RPMI7951 (cell line): ENCODE measurements at regions not wholly inside any gene's neighbourhood (a gene's known extent, or its start where the extent isn't known, plus 50 kb on each side); places are given as distances from the start of the nearest gene placed in this dataset.
"Not testable (repeated sequence)": the region's sequence is repeated elsewhere in the genome, so short reads cannot be mapped to it uniquely, and the experiment has no call there.

ENCODE experiments used
- DNase-seq: peaks from one replicate; pipeline ENCODE4 v3.0.0-alpha.2; 2012; ENCODE audit warnings: low read depth

DNA sequence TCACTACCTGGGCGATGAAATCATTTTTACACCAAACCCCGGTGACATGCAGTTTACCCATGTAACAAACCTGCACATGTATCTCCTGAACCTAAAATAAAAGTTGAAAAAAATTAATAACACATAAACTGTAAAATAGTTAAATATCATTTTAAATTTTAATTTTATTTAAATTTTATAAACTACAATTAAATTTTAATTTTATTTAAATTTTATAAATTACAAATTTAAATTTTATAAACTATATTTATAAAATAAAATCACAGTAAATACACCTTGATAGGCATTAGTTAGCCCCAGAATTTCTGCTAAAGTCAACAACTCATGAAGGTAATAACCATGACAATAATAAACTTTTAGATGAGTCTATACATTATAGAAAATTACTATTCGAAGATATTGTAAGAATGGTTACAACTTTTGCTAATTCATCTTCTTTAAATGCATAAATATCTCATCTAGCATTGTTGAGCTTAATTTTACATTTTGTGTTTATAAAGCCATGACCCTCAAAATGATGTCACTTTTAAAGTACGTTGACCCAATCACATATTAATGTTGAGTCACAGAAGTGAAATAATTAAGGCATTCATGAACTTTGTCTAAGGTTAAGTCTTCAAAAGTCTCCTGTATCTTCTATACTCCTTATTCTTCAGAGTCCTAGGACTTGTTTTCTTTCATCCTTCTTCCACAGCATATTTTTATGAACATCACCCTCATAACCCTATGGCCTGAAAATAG, 755.8 kb upstream of the LCORL start:
- no peak for DNase-seq

DNA sequence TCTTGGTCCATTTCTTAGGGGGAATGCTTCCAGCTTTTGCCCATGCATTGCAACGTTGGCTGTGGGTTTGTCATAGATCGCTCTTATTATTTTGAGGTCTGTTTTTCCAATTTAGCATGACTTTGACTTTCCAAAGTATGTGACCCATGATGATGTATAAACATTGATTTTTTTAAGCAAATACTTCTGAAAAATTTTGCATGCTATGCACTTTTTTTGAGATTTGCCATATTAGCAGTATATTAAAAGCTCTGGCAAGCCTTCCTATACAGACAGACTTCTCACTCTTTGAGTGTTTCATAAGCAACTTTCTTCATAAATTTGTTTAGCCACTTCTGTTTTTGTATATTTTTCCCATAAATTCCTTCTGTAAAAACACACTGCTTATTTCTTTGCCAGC, 746.4 kb upstream of the LCORL start:
- DNase-seq = no peak

DNA sequence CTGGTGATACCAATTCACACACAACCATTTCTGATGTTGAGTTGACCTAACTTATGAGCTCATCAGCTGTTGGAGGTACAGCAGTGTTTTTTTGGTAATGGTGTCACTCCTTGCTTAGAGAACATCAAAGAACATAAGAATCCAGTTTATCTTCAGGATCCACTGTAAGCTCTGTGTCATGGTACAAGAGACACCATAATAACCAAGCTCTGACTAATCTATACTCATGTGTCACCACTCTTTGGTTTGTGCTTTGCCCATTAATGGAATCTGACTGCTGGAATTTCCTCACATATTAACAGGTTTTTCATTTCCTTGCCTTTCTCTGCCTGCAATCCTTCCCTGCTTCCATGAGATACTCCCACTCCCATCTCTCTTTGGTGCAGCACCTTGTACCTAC, 735.1 kb upstream of the LCORL start:
- DNase-seq = no peak

DNA sequence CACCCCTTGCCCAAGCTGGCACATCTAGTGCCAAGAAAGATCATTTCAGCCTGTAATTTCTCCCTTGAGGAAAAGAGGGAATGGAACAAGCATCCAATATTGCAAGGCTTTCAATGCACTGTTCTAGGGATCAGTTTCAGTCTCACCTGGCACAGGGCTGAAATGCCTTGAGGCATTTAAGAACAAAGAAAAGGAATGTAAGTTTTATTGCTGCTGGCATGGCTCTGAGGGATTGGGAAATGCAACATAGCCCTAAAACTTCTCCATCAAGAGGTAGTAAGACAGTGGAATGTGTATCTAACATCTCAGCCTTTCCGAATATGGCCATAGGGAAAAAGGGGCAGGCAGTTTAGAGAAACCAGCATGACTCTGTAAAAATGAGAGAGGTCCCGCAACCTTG, 732.6 kb upstream of the LCORL start:
- no peak for DNase-seq

DNA sequence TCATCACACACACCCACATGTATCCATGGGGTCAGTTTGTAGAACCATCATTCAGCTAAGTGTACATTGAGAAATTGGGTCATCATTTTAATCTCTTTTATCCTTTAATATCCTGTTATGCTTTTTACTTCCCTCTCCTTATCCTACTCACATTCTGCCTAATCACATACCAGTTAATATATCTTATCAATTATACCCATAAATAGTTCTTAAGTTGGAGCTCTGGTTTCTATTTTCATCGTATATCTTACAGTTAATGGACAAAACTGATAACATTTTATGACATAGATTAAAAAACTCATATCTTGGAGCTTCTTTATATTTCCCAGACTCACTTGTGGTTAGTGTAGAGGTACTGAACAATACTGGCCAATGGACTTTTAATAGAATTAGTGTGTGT, 729.5 kb upstream of the LCORL start:
- no peak for DNase-seq

DNA sequence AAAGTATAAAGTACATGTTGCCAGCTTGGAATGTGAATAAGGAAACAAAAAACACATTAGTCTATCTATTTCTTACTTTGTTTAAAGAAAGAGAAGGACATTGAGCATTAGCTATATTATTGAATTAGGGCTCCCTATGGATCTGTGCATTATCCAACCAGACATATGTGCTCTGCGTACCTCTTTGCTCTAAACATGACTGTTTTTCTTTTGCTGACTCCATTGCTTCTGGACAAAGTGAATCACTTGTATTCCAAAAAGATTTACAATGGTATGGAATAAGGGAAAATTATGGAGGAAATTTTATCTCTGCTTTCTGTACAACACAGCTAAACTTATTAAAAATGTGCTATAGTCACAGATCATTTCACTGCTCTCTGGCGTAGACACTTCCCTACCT, 727.8 kb upstream of the LCORL start:
- no peak for DNase-seq

GRCh38 chr4:18736551-18736950, 715.0 kb upstream of the LCORL start:
- no peak for DNase-seq

DNA sequence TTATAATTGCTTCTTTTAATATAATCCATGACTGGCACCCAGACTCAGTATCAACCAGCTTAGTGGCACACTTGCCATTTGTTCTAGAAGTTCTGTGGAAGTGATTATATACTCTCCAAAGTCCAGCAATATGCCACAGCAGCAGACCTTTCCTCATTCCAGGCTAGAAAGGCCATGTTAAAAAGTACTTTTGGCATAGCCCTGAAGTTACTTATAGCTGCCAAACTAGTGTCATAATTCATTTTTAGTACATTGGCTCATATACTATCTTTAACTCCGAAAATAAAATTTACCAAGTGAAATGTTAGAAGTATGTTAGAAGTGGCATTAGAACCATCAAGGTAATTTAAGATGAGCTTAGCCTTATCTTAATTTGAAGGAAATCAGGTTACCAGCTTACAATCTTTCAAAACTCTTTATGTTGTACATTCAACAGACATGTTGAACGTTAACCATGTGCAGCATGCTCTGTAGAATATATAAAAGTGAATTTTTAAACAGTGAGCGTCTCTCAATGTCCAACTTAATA, 714.2 kb upstream of the LCORL start:
- DNase-seq = no peak

DNA sequence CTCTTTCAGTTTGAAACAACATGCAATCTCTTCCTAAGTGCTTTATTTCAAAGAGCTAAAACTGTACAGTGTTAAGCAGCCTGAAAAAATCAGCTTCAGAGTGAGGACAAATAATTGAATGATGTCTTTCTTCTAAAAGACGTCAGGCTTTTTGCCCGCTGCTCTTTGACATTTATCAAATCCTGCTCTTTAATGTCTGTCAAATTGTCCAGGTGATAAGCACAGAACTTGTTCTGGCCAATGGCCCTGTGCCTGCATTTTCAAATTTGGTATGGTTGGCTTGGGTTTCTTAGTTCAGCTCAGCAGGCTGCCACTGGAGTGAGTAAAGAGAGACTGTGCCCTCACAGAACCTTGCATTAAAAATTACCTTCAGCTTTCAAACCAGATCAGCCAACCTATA, 712.9 kb upstream of the LCORL start:
- no peak for DNase-seq

DNA sequence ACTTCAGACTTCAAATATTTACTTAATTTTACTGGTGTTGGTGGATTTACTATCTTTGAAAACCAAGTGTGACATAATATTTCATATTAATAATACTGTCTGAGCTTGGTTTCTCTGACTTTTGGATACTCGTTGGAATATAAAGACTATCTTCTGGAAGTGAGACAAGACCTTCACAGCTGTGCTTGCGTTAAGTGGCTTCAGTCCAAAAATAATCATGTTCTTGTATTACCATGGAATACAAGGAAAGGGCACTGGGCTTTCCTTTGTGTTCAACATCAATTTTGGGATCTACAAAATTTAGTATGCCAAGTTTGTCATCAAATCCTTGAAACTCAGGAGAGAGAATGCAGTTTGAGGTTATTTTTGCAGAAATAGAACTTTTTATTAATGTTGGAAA, 712.4 kb upstream of the LCORL start:
- DNase-seq = no peak

GRCh38 chr4:18722748-18723191, 701.2 kb upstream of the LCORL start:
- DNase-seq = no peak

DNA sequence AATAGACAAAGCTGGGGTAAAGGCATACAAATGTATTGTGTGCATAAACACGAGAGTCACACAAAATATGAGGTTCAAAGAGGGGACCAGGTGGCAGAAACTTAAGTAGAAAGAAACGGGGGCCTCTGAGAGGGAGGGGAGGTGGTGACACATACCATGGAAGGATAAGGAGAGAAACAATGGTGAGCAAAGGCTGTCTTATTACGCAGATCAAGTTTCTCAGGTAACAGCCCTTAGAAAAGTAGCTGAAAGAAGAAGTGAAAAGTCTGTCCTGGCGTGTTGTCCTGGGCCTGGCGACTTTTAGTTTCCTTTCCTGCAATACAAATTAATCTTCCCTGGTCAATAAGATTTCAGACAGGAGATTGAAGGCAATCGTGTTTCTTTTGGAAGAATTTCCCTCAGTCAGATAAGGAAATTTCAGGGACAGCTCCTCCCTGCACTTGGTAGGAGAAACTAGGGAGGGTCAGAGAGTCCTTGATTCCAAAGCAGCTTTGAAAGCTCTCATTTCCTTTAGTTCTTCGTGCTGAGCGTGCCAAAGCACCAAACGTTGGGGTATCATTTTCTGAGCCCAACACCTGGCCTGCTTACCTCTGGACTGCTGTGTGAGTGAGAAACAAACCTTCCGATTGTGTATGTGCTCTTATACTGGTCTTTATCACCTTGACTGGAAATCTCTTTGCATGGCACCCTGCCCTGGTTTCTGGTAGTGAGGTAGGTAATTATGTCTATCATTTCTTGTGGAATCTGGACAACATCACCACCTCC, 676.7 kb upstream of the LCORL start:
- no peak for DNase-seq

- DNase-seq = peak; percentile 14
Observed at GRCh38 chr4:18695733-18696527, 674.4 kb upstream of the LCORL start.

DNA sequence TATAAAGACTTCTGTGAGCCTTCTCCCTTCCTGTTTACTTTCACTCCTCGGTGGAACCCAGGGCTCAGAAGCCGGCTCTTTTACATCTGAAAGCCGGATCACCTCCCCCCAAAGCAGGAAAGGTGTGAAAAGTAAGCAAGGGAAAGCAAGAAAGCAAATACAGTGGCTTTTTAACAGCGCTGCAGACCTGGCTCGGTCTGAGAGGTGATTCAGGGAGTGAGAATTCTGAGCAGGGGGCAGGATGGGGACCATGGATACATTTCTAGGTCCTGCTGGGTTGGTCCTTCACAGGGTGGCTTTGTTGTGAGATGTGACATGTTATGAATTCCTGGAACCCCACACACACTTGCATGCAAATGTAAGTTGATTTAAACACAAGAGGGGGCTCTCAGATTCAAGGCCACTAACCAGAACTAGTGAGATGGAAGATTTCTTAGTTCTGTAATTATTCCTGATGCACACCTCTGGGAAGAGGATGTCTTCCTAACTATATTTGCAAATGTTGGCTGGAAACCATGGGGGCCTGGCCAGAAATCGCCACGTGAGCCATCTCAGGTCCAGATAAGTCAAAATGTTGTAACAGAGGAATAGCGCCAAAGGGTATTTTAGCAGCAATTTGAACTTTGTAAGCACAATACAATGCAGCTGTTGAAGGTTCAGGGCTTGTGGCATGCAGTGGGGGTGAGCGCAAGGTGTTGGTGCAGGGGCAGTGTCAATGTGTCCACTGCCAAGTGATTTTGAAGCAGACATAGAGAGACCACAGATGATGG, 670.1 kb upstream of the LCORL start:
- no peak for DNase-seq

- no peak for DNase-seq
Observed at GRCh38 chr4:18690291-18690955, 668.9 kb upstream of the LCORL start.

GRCh38 chr4:18689308-18690115, 668.0 kb upstream of the LCORL start:
- peak; percentile 48 for DNase-seq

- DNase-seq = not testable (repeated sequence)
Observed at GRCh38 chr4:18688351-18688750, 666.8 kb upstream of the LCORL start.

- peak; percentile 19 for DNase-seq
Observed at GRCh38 chr4:18686338-18687037, 664.9 kb upstream of the LCORL start.

DNA sequence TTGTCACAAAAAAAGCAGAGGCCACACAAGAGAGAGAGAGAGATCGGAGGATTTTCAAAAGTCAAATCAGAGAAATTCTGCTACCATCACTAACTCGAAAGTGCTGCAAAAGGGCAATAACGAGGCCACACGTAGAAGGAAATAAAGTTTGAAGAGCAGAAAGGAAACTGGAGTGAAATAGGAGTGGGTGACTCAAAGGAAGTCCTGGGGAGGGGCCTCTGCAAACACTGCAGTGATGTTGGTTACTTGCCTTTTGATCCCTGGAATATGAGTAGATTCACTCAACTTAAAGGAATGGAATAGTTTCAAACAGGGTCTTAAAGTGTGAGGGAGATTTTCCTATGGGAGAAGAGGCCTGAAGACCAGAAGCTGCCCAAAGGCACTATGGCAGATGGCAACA, 663.4 kb upstream of the LCORL start:
- no peak for DNase-seq

GRCh38 chr4:18676526-18676915, 655.0 kb upstream of the LCORL start:
- DNase-seq = no peak
